Ovary (tissue), 7 donors: ENCODE measurements at regions not wholly inside any gene's neighbourhood (a gene's known extent, or its start where the extent isn't known, plus 50 kb on each side); places are given as distances from the start of the nearest gene placed in this dataset.

Source experiments
- DNase-seq, 5 donors: peaks; one replicate each; pipeline ENCODE4 v3.0.0-alpha.2; 2019 to 2020
- H3K27ac ChIP-seq, 2 donors: fragments of 200-600 bp; one replicate each; pipeline versions ENCODE4 v1.5.1 to v1.8.0; 2019 to 2022
- H3K27me3 ChIP-seq: fragments of 200-600 bp; one replicate; pipeline ENCODE4 v1.8.0; 2022
- H3K36me3 ChIP-seq: fragments of 200-600 bp; sonication (generic); one replicate; pipeline ENCODE4 v1.5.1; 2019
- H3K4me1 ChIP-seq: one replicate; pipeline ENCODE4 v1.8.1; 2013; ENCODE audit warnings: mild to moderate bottlenecking, moderate library complexity; ENCODE audit not compliant: insufficient read depth
- H3K4me3 ChIP-seq: fragments of 200-600 bp; sonication (generic); one replicate; pipeline ENCODE4 v1.5.1; 2017
- H3K9me3 ChIP-seq, 2 donors: fragments of 200-600 bp in 1 of 2; sonication (generic) in 1 of 2; one replicate each; pipeline versions ENCODE4 v1.5.1 to v1.8.1; 2013 to 2019; ENCODE audit warnings: mild to moderate bottlenecking in 1 of 2, moderate library complexity in 1 of 2
- EP300 ChIP-seq: sonication (generic); formaldehyde crosslinking; IDR thresholded peaks from one replicate; pipeline ENCODE4 v1.6.1; 2017; ENCODE audit warnings: antibody characterized with exemption
- POLR2A ChIP-seq: fragments of 450-650 bp; IDR thresholded peaks from one replicate; pipeline ENCODE4 v1.6.1; 2017; ENCODE audit warnings: antibody characterized with exemption, mild to moderate bottlenecking, moderate library complexity
- WGBS, 3 donors: extraction: QIAGEN DNeasy Blood & Tissue Kit in 1 of 3; methylation state at CpG; one replicate each; pipeline versions ENCODE4 v1.1.5 to v1.1.7; 2013 to 2017; 5-methylcytosine and 5-hydroxymethylcytosine counted together
- intact Hi-C, 4 donors: fragments of 100-400 bp; cut with DNase I; formaldehyde crosslinking; loops; one replicate each; pipeline versions ENCODE4 v1.11.0 to v1.15.1; 2022 to 2023
- TF ChIP-seq, protein P1 (sequence below), 3 donors: fragments of 450-650 bp in 2 of 3; fragments of 200-600 bp in 1 of 3; IDR thresholded peaks; one replicate each; pipeline versions ENCODE4 v1.5.1 to v1.8.0; 2016 to 2022; ENCODE audit warnings: antibody characterized with exemption in 3 of 3, mild to moderate bottlenecking in 1 of 3
- donor health status: DM: no; HTN: no; CAD: no; lungs with moderate emphysema.
- donor health status: DM: no; HTN: no; CAD: no.
- donor health status: Bipolar disorder and iron deficiency.
- donor health status: DM: no; HTN: no; CAD: no.
- donor health status: DM: yes; HTN: yes; CAD: no.

- Histone ChIP-seq H3K4me1 (no peaks in the 10 kb centered on the region), H3K27me3 (no peaks in the 10 kb centered on the region), H3K36me3 (no peaks in the 10 kb centered on the region), H3K9me3 (no peaks in the 10 kb centered on the region), H3K27ac (no peak overlapping the region), H3K4me3 (no peak overlapping the region)
- WGBS, 3 donors, result 83 to 90% (median 85%) methylated on average over 1 of the region's 1 CpG
- intact Hi-C loops, result no loop called here
- TF ChIP-seq, protein P1, sequence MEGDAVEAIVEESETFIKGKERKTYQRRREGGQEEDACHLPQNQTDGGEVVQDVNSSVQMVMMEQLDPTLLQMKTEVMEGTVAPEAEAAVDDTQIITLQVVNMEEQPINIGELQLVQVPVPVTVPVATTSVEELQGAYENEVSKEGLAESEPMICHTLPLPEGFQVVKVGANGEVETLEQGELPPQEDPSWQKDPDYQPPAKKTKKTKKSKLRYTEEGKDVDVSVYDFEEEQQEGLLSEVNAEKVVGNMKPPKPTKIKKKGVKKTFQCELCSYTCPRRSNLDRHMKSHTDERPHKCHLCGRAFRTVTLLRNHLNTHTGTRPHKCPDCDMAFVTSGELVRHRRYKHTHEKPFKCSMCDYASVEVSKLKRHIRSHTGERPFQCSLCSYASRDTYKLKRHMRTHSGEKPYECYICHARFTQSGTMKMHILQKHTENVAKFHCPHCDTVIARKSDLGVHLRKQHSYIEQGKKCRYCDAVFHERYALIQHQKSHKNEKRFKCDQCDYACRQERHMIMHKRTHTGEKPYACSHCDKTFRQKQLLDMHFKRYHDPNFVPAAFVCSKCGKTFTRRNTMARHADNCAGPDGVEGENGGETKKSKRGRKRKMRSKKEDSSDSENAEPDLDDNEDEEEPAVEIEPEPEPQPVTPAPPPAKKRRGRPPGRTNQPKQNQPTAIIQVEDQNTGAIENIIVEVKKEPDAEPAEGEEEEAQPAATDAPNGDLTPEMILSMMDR (IDR thresholded peaks at IDR 0.05), result no peak
- TF ChIP-seq POLR2A (no peak), EP300 (no peak)
- no peak for DNase-seq
Observed at GRCh38 chr21:35444391-35444790, 395.3 kb upstream of the RUNX1 start.

GRCh38 chr21:35441868-35442582 lies 392.9 kb upstream of the RUNX1 start:
- no peak for DNase-seq
- no peaks in the 10 kb centered on the region for H3K4me1 ChIP-seq
- no peak overlapping the region for H3K4me3 ChIP-seq
- WGBS, 3 donors, result 97% methylated on average over 4 of the region's 4 CpGs
- H3K9me3 ChIP-seq, result no peaks in the 10 kb centered on the region
- TF ChIP-seq, protein P1 (IDR thresholded peaks at IDR 0.05), result no peak
- TF ChIP-seq EP300 (no peak), POLR2A (no peak)
- no peaks in the 10 kb centered on the region for H3K27me3 ChIP-seq
- intact Hi-C loops, result no loop called here
- H3K27ac ChIP-seq, result no peak overlapping the region
- no peaks in the 10 kb centered on the region for H3K36me3 ChIP-seq

- Histone ChIP-seq H3K9me3 (no peaks in the 10 kb centered on the region), H3K27ac (no peak overlapping the region), H3K36me3 (no peaks in the 10 kb centered on the region), H3K4me1 (no peaks in the 10 kb centered on the region), H3K4me3 (no peak overlapping the region), H3K27me3 (no peaks in the 10 kb centered on the region)
- intact Hi-C loops, result no loop called here
- 62 to 69% (median 66%) methylated on average over 6 of the region's 6 CpGs for WGBS, 3 donors
- DNase-seq, result no peak
- TF ChIP-seq, protein P1 (IDR thresholded peaks at IDR 0.05), result no peak
- no peak for TF ChIP-seq EP300
- TF ChIP-seq POLR2A, result no peak
Observed at GRCh38 chr21:35438643-35439404, 389.7 kb upstream of the RUNX1 start.

GRCh38 chr21:35437941-35438340 lies 388.8 kb upstream of the RUNX1 start:
- TF ChIP-seq EP300, result no peak
- no peak for TF ChIP-seq POLR2A
- TF ChIP-seq, protein P1 (IDR thresholded peaks at IDR 0.05), result no peak
- Histone ChIP-seq H3K4me3 (no peak overlapping the region), H3K4me1 (no peaks in the 10 kb centered on the region), H3K36me3 (no peaks in the 10 kb centered on the region), H3K27me3 (no peaks in the 10 kb centered on the region), H3K9me3 (no peaks in the 10 kb centered on the region), H3K27ac (no peak overlapping the region)
- intact Hi-C loops, result no loop called here
- no peak for DNase-seq
